Caki2 (cell line): ENCODE measurements at regions not wholly inside any gene's neighbourhood (a gene's known extent, or its start where the extent isn't known, plus 50 kb on each side); places are given as distances from the start of the nearest gene placed in this dataset.
A peak's percentile ranks its signal among the peaks of the same experiment; 100 is the strongest.
"Not testable (repeated sequence)": the region's sequence is repeated elsewhere in the genome, so short reads cannot be mapped to it uniquely, and the experiment has no call there.

Experiments
- DNase-seq: peaks from one replicate; pipeline ENCODE4 v3.0.0-alpha.2; 2015; ENCODE audit warnings: low read depth
- in situ Hi-C: cut with HindIII; loops from 2 replicates; pipeline ENCODE4 v1.10.0; 2016; ENCODE audit warnings: low sequenced_read_pairs, low pct_unique_long_range_greater_than_20kb, mixed read lengths

- DNase-seq = not testable (repeated sequence)
Observed at GRCh38 chr1:224551189-224551588, 64.9 kb upstream of the CNIH3 start.

GRCh38 chr1:224554056-224554455 lies 62.1 kb upstream of the CNIH3 start:
- in situ Hi-C loops = no loop called here
- no peak for DNase-seq

More at GRCh38 chr1:224551189-224551588, 64.9 kb upstream of the CNIH3 start:
- in situ Hi-C loops = not testable (repeated sequence)

GRCh38 chr1:224554620-224555259 lies 61.4 kb upstream of the CNIH3 start:
- no peak for DNase-seq
- in situ Hi-C loops = no loop called here

GRCh38 chr1:224558904-224559303 lies 57.2 kb upstream of the CNIH3 start:
- in situ Hi-C loops = no loop called here

GRCh38 chr1:224559981-224560728 lies 56.0 kb upstream of the CNIH3 start:
- in situ Hi-C loops = no loop called here
- DNase-seq = no peak

More at GRCh38 chr1:224558904-224559303, 57.2 kb upstream of the CNIH3 start:
- DNase-seq = no peak

- DNase-seq, in situ Hi-C loops: not testable (repeated sequence)
Observed at GRCh38 chr1:224562881-224563280, 53.2 kb upstream of the CNIH3 start.

GRCh38 chr1:224563666-224564065 lies 52.5 kb upstream of the CNIH3 start:
- no peak for DNase-seq

GRCh38 chr1:224564454-224565084 lies 51.5 kb upstream of the CNIH3 start:
- no peak for DNase-seq
- in situ Hi-C loops = no loop called here

More at GRCh38 chr1:224563666-224564065, 52.5 kb upstream of the CNIH3 start:
- in situ Hi-C loops = no loop called here

- in situ Hi-C loops = no loop called here
- DNase-seq = peak; percentile 60
Observed at GRCh38 chr1:224565186-224565585, 50.9 kb upstream of the CNIH3 start.

GRCh38 chr1:224565611-224566406 lies 50.3 kb upstream of the CNIH3 start:
- DNase-seq = no peak

More at GRCh38 chr1:224565611-224566406, 50.3 kb upstream of the CNIH3 start:
- in situ Hi-C loops = no loop called here
